ENCODE measurements at regions not wholly inside any gene's neighbourhood (a gene's known extent, or its start where the extent isn't known, plus 50 kb on each side); places are given as distances from the start of the nearest gene placed in this dataset.

GRCh38 chr2:81600088-81600487 is 1295.5 kb upstream of the LRRTM1 start:
- DNase-seq (ENCODE audit: low read depth in 2 of 2), result no peak
- H3K9ac ChIP-seq (ENCODE audit: insufficient read depth, low read length), result no peak overlapping the region

GRCh38 chr2:81598453-81598852 is 1293.9 kb upstream of the LRRTM1 start:
- H3K9ac ChIP-seq (ENCODE audit: insufficient read depth, low read length), result no peak overlapping the region

More at GRCh38 chr2:81600088-81600487, 1295.5 kb upstream of the LRRTM1 start:
- TF ChIP-seq EZH2 (IDR thresholded peaks at IDR 0.05; ENCODE audit: low read length, missing control alignments) (no peak), CTCF (conservative IDR thresholded peaks at IDR 0.05 in 1 of 2, IDR thresholded peaks at IDR 0.05 in 1 of 2; ENCODE audit: low read depth in 1 of 2, low read length in 2 of 2) (no peak)
- no peak overlapping the region for H3K4me3 ChIP-seq (replicated peaks in 1 of 4; ENCODE audit: control extremely low read depth in 1 of 4, insufficient read depth in 1 of 4, low read depth in 3 of 4, low read length in 4 of 4)
- H3K9me3 ChIP-seq (ENCODE audit: control insufficient read depth, insufficient read depth, low read depth, low read length), result no peaks in the 10 kb centered on the region
- H3K4me1 ChIP-seq (ENCODE audit: control insufficient read depth, extremely low read depth, insufficient read depth, low read length), result no peaks in the 10 kb centered on the region
- H3K36me3 ChIP-seq (ENCODE audit: control insufficient read depth, insufficient read depth, low read length), result no peaks in the 10 kb centered on the region
- no peaks in the 10 kb centered on the region for H4K20me1 ChIP-seq (ENCODE audit: control insufficient read depth, extremely low read depth, insufficient read depth, low read length)
- no peaks in the 10 kb centered on the region for H3K79me2 ChIP-seq (ENCODE audit: control insufficient read depth, insufficient read depth, low read length)
- no peak overlapping the region for H2AFZ ChIP-seq (ENCODE audit: low read length)
- no peaks in the 10 kb centered on the region for H3K27me3 ChIP-seq (ENCODE audit: control insufficient read depth, insufficient read depth, low read length)
- H3K4me2 ChIP-seq (ENCODE audit: extremely low read depth, insufficient read depth, low read length), result no peak overlapping the region
- no peak overlapping the region for H3K27ac ChIP-seq (ENCODE audit: insufficient read depth, low read length)

GRCh38 chr2:81589406-81589805 is 1284.9 kb upstream of the LRRTM1 start:
- Histone ChIP-seq H2AFZ (ENCODE audit: low read length) (no peak overlapping the region), H3K27ac (ENCODE audit: insufficient read depth, low read length) (no peak overlapping the region), H3K4me3 (replicated peaks in 1 of 4; ENCODE audit: control extremely low read depth in 1 of 4, insufficient read depth in 1 of 4, low read depth in 3 of 4, low read length in 4 of 4) (no peak overlapping the region), H3K9ac (ENCODE audit: insufficient read depth, low read length) (no peak overlapping the region), H3K27me3 (ENCODE audit: control insufficient read depth, insufficient read depth, low read length) (no peaks in the 10 kb centered on the region), H3K79me2 (ENCODE audit: control insufficient read depth, insufficient read depth, low read length) (no peaks in the 10 kb centered on the region), H4K20me1 (ENCODE audit: control insufficient read depth, extremely low read depth, insufficient read depth, low read length) (no peaks in the 10 kb centered on the region), H3K4me1 (ENCODE audit: control insufficient read depth, extremely low read depth, insufficient read depth, low read length) (no peaks in the 10 kb centered on the region), H3K36me3 (ENCODE audit: control insufficient read depth, insufficient read depth, low read length) (no peaks in the 10 kb centered on the region), H3K9me3 (ENCODE audit: control insufficient read depth, insufficient read depth, low read depth, low read length) (no peaks in the 10 kb centered on the region), H3K4me2 (ENCODE audit: extremely low read depth, insufficient read depth, low read length) (no peak overlapping the region)
- DNase-seq (ENCODE audit: low read depth in 2 of 2), result no peak
- TF ChIP-seq EZH2 (IDR thresholded peaks at IDR 0.05; ENCODE audit: low read length, missing control alignments), result no peak
- no peak for TF ChIP-seq CTCF (conservative IDR thresholded peaks at IDR 0.05 in 1 of 2, IDR thresholded peaks at IDR 0.05 in 1 of 2; ENCODE audit: low read depth in 1 of 2, low read length in 2 of 2)

More at GRCh38 chr2:81598453-81598852, 1293.9 kb upstream of the LRRTM1 start:
- no peaks in the 10 kb centered on the region for H3K79me2 ChIP-seq (ENCODE audit: control insufficient read depth, insufficient read depth, low read length)
- H3K27ac ChIP-seq (ENCODE audit: insufficient read depth, low read length), result no peak overlapping the region
- no peak overlapping the region for H3K4me2 ChIP-seq (ENCODE audit: extremely low read depth, insufficient read depth, low read length)
- no peaks in the 10 kb centered on the region for H3K4me1 ChIP-seq (ENCODE audit: control insufficient read depth, extremely low read depth, insufficient read depth, low read length)
- no peak for DNase-seq (ENCODE audit: low read depth in 2 of 2)
- H3K4me3 ChIP-seq (replicated peaks in 1 of 4; ENCODE audit: control extremely low read depth in 1 of 4, insufficient read depth in 1 of 4, low read depth in 3 of 4, low read length in 4 of 4), result no peak overlapping the region
- H3K27me3 ChIP-seq (ENCODE audit: control insufficient read depth, insufficient read depth, low read length), result no peaks in the 10 kb centered on the region
- H2AFZ ChIP-seq (ENCODE audit: low read length), result no peak overlapping the region
- H3K36me3 ChIP-seq (ENCODE audit: control insufficient read depth, insufficient read depth, low read length), result no peaks in the 10 kb centered on the region
- no peak for TF ChIP-seq EZH2 (IDR thresholded peaks at IDR 0.05; ENCODE audit: low read length, missing control alignments)
- TF ChIP-seq CTCF (conservative IDR thresholded peaks at IDR 0.05 in 1 of 2, IDR thresholded peaks at IDR 0.05 in 1 of 2; ENCODE audit: low read depth in 1 of 2, low read length in 2 of 2), result no peak
- no peaks in the 10 kb centered on the region for H4K20me1 ChIP-seq (ENCODE audit: control insufficient read depth, extremely low read depth, insufficient read depth, low read length)
- no peaks in the 10 kb centered on the region for H3K9me3 ChIP-seq (ENCODE audit: control insufficient read depth, insufficient read depth, low read depth, low read length)

Measured in fibroblast of lung (primary cell).